Epithelial cell of proximal tubule (primary cell): ENCODE measurements at regions not wholly inside any gene's neighbourhood (a gene's known extent, or its start where the extent isn't known, plus 50 kb on each side); places are given as distances from the start of the nearest gene placed in this dataset.
"Not testable (repeated sequence)": the region's sequence is repeated elsewhere in the genome, so short reads cannot be mapped to it uniquely, and the experiment has no call there.

Experiments used
- DNase-seq: peaks from one replicate; pipeline ENCODE4 v3.0.0-alpha.2; 2011; ENCODE audit warnings: low read depth
- H3K4me3 ChIP-seq: 2 replicates; pipeline ENCODE4 v1.5.1; 2011; ENCODE audit warnings: low read depth, mild to moderate bottlenecking, low read length

GRCh38 chr21:10359911-10360310 is 161.5 kb upstream of the TPTE start:
- not testable (repeated sequence) for DNase-seq, H3K4me3 ChIP-seq

DNA sequence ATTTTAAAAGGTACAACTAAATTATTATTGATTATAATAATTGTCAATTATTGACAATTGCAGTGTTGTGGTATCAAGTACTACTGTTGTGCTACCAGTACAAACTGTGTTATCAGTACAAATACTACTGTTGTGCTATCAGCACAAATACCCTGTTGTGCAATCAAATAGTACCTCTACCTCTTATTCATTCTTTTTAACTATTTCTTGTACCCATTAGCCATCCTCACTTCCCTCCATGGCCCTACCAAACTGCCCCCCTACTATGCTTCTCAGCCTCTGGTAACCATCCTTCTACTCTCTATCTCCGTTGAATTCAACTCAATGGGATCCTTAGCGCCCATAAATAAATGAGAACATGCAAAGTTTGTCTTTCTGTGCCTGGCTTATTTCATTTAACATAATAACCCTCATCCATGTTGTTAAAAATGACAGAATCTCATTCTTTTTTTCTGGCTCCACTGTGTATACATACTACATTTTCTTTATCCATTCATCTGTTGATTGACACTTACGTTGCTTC is 160.1 kb upstream of the TPTE start:
- not testable (repeated sequence) for H3K4me3 ChIP-seq, DNase-seq

DNA sequence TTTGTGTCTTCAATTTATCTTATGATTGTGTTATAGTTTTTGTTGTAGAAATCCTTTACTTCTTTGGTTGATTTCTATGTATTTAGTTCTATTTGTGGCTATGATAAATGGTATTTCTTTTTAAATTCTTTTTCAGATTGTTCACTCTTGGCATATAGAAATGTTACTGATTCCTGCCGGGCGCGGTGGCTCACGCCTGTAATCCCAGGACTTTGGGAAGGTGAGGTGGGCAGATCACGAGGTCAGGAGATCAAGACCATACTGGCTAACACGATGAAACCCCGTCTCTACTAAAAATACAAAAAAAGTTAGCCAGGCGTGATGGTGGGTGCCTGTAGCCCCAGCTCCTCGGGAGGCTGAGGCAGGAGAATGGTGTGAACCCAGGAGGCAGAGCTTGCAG is 158.6 kb upstream of the TPTE start:
- not testable (repeated sequence) for DNase-seq, H3K4me3 ChIP-seq

GRCh38 chr21:10363321-10363720 is 158.1 kb upstream of the TPTE start:
- not testable (repeated sequence) for H3K4me3 ChIP-seq, DNase-seq

- not testable (repeated sequence) for H3K4me3 ChIP-seq, DNase-seq
These were observed 155.2 kb upstream of the TPTE start for GRCh38 chr21:10366210-10366609.

DNA sequence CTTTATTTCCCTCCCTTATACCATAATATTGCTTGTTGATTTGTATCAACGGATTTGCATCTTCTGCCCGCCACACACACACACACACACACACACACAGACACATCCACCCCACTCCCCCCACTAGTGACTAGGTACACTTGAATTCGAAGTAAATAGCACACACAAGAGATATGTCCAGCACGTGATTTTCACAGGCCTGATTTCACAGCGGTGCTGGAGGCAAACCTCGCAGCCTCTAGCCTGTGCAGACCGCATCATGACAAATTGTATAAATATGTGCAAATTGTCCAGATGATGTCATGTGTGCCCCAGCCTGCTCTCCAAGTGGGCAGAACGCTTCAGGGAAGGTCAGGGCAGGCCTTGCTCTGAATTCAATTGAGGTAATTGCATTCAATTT is 153.8 kb upstream of the TPTE start:
- DNase-seq = not testable (repeated sequence)

DNA sequence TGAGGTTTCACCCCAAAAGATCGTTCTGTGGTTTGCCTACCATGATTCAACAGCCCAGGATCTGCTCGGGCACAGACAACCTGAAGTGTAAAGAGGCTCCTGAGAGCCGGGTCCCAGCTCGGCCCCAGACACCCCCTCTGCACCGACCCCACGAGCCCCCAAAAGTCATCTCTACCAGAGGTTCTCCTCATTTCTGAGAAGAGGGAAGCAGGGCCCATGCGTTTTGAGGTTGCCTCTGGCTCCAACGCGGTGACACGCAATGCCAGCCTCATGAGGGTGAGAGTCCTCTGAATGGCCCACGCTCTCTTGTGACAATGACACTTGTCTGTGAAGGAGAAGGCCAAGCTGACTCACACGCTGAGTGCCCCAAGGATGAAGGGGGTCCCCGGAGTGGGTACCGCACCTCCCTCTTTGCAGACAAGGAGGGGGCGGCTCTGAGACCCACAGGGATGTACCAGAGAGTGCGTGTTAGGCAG is 153.0 kb upstream of the TPTE start:
- DNase-seq, H3K4me3 ChIP-seq: not testable (repeated sequence)

More for the DNA sequence above, 153.8 kb upstream of the TPTE start:
- not testable (repeated sequence) for H3K4me3 ChIP-seq

- not testable (repeated sequence) for DNase-seq, H3K4me3 ChIP-seq
These were observed 152.1 kb upstream of the TPTE start for GRCh38 chr21:10369289-10369688.

DNA sequence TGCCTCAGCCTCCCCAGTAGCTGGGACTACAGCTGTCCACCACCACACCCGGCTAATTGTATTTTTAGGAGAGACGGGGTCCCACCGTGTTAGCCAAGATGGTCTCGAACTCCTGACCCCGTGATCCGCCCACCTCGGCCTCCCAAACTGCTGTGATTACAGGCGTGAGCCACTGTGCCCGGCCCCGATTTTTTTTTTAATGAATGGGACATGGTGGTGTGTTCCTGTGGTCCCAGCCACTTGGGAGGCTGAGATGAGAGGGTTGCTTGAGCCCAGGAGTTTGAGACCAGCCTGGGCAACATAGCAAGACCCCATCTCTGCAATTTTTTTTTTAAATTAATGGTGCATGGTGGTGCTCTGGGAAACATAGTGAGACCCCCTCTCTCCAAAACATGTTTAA is 143.6 kb upstream of the TPTE start:
- not testable (repeated sequence) for DNase-seq, H3K4me3 ChIP-seq

DNA sequence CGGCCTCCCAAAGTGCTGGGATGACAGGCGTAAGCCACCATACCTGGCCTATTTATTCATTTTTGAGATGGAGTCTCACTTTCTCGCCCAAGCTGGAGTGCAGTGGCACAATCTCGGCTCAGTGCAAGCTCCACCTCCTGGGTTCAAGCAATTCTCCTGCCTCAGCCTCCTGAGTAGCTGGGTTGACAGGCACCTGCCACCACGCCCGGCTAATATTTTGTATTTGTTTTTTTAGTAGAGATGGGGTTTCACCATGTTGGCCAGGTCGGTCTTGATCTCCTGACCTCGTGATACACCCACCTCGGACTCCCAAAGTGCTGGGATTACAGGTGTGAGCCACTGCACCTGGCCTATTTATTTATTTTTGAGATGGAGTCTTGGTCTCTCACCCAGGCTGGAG is 141.6 kb upstream of the TPTE start:
- DNase-seq = not testable (repeated sequence)

DNA sequence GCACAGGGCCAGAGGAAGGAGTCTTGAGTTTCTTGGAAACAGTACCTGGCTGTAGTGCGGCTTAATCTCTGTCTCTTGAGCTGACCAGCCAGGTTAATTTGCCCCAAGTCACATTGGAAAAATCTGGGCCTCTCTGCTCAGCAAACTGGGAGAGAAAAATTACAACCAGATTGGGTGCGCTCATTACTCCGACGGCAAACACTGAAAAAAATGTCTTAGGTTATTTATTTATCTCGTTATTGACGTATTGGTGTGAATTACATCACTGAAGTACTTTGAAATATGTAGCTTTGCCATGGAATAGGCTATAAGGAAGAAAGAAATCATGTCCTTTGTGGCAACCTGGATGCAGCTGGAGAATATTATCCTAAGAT is 139.7 kb upstream of the TPTE start:
- not testable (repeated sequence) for H3K4me3 ChIP-seq, DNase-seq

More for the DNA sequence above, 141.6 kb upstream of the TPTE start:
- H3K4me3 ChIP-seq = not testable (repeated sequence)

GRCh38 chr21:10382135-10382534 is 139.2 kb upstream of the TPTE start:
- not testable (repeated sequence) for H3K4me3 ChIP-seq, DNase-seq

DNA sequence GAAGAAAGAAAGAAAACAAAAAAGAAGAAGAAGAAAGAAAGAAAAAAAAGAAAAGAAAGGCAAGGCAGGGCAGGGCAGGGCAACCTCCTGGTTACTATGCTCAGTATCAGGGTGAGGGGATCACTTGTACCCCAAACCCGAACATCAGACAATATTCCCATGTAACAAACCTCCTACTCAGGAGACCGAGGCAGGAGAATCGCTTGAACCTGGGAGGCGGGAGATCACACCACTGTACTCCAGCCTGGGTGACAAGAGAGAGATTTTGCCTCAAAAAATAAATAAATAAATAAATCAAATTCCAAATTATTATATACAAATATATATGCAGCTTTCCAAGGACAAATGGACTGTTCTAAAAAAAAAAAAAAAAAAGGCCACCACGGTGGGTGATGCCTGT is 138.8 kb upstream of the TPTE start:
- not testable (repeated sequence) for DNase-seq, H3K4me3 ChIP-seq

GRCh38 chr21:10383571-10383970 is 137.8 kb upstream of the TPTE start:
- not testable (repeated sequence) for H3K4me3 ChIP-seq, DNase-seq

DNA sequence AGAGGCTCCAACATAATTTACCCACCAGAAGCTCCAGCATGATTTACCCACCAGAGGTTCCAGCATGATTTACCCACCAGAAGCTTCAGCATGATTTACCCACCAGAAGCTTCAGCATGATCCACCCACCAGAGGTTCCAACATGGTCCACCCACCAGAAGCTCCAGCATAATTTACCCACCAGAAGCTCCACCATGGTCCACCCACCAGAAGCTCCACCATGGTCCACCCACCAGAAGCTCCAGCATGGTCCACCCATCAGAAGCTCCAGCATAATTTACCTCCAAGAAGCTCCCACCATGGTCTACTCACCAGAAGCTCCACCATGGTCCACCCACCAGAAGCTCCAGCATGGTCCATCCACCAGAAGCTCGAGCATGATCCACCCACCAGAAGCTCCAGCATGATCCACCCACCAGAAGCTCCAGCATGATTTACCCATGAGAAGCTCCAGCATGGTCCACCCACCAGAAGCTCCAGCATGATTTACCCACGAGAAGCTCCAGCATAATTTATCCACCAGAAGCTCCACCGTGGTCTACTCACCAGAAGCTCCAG is 137.0 kb upstream of the TPTE start:
- not testable (repeated sequence) for H3K4me3 ChIP-seq, DNase-seq

DNA sequence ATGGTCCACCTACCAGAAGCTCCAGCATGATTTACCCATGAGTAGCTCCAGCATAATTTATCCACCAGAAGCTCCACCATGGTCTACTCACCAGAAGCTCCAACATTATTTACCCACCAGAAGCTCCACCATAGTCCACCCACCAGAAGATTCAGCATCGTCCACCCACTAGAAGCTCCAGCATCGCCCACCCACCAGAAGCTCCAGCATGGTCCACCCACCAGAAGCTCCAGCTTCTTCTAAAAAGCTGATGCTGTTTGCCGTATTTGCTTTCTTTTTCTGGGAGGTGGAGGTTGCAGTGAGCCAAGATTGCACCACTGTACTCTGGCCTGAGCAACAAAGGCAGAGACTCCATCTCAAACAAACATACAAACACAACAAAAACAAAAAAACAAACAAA is 136.2 kb upstream of the TPTE start:
- not testable (repeated sequence) for DNase-seq, H3K4me3 ChIP-seq

DNA sequence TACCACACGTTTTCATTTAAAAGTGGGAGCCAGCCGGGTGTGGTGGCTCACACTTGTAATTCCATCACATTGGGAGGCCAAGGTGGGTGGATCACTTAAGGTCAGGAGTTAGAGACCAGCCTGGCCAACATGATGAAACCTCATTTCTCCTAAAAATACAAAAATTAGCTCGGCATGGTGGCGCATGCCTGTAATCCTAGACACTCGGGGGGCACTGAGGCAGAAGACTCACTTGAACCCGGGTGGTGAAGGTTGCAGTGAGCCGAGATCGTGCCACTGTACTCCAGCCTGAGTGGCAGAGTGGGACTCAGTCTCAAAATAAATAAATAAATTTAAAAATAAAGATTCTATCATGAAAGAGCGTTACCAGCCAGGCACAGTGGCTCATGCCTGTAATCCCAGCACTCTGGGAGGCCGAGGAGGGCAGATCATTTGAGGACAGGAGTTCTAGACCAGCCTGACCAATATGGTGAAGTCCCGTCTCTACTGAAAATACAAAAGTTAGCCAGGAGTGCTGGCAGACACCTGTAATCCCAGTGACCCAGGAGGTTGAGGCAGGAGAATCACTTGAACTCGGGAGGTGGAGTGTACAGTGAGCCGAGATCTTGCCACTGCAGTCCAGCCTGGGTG is 135.4 kb upstream of the TPTE start:
- DNase-seq, H3K4me3 ChIP-seq: not testable (repeated sequence)

GRCh38 chr21:10387692-10388450 is 133.5 kb upstream of the TPTE start:
- not testable (repeated sequence) for DNase-seq, H3K4me3 ChIP-seq

- DNase-seq, H3K4me3 ChIP-seq: not testable (repeated sequence)
These were observed 132.8 kb upstream of the TPTE start for GRCh38 chr21:10388625-10389024.

DNA sequence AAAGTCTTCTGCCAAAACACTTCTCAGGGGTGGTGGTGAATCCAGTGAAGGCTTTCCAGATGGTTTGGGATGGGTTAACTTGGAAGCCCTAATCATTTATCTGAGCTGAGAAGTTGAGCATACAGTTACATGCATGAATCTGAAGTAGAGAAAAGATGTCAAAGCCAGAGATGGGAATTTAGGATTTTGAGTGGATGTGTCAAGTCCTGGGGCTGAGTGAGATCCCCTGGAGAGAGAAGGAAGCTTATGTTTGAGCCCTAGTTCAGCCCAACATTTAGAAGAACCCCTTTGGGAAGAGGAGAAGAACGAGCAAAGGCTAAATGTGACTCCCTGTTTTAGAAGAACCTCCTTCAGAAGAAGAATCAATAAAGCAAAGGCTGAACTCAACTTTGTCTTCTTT is 129.1 kb upstream of the TPTE start:
- DNase-seq, H3K4me3 ChIP-seq: not testable (repeated sequence)
